CD4-positive, alpha-beta T cell (primary cell): ENCODE measurements at regions not wholly inside any gene's neighbourhood (a gene's known extent, or its start where the extent isn't known, plus 50 kb on each side); places are given as distances from the start of the nearest gene placed in this dataset.

Source experiments
- ATAC-seq: fragments of 200-7000 bp; cut with Tn5 transposase; one replicate; pipeline ENCODE4 v1.10.0; 2022; ENCODE audit warnings: mild to moderate bottlenecking; ENCODE audit not compliant: poor library complexity
- CTCF ChIA-PET: fragments of 350-600 bp; sonication (Branson Sonifier 250); formaldehyde crosslinking; loops from one replicate; lab custom pipeline; 2021; ENCODE audit warnings: antibody characterized with exemption, inconsistent platforms; lab: Charles Lee
- POLR2A ChIA-PET: fragments of 350-600 bp; sonication (Branson Sonifier 250); formaldehyde crosslinking; loops from one replicate; lab custom pipeline; 2021; ENCODE audit warnings: antibody characterized with exemption, inconsistent platforms; lab: Charles Lee
- DNase-seq, 14 experiments: peaks; one replicate each; pipeline ENCODE4 v3.0.0-alpha.2; 2013 to 2020; ENCODE audit warnings: mixed read lengths in 2 of 14
- H3K27ac ChIP-seq, 2 donors: one replicate each; pipeline versions ENCODE4 v1.5.1 to v1.7.0; 2013; ENCODE audit warnings: low read length in 2 of 2, low read depth in 1 of 2, mild to moderate bottlenecking in 1 of 2
- H3K27me3 ChIP-seq, 2 experiments: 1 replicate in 1 of 2; 2 replicates in 1 of 2; pipeline versions ENCODE4 v1.6.1 to v1.7.0; 2013; ENCODE audit warnings: low read length in 2 of 2, control low read depth in 1 of 2, mild to moderate bottlenecking in 1 of 2, moderate library complexity in 1 of 2; ENCODE audit not compliant: insufficient read depth in 2 of 2, control insufficient read depth in 1 of 2
- H3K36me3 ChIP-seq: one replicate; pipeline ENCODE4 v1.6.1; 2013; ENCODE audit warnings: low read length, control low read depth; ENCODE audit not compliant: insufficient read depth
- H3K4me1 ChIP-seq: one replicate; pipeline ENCODE4 v1.6.1; 2013; ENCODE audit warnings: low read length, control low read depth; ENCODE audit not compliant: insufficient read depth
- H3K4me3 ChIP-seq: one replicate; pipeline ENCODE4 v1.5.1; 2013; ENCODE audit warnings: mild to moderate bottlenecking, low read length, moderate library complexity
- H3K9me3 ChIP-seq, 2 experiments: 1 replicate in 1 of 2; 2 replicates in 1 of 2; pipeline versions ENCODE4 v1.6.1 to v1.7.0; 2013; ENCODE audit warnings: low read length in 2 of 2, mild to moderate bottlenecking in 2 of 2, control low read depth in 1 of 2, moderate library complexity in 1 of 2; ENCODE audit not compliant: control insufficient read depth in 1 of 2, insufficient read depth in 1 of 2
- H3K27ac Mint-ChIP-seq: one replicate; pipeline ENCODE4 v1.8.0; 2020; ENCODE audit warnings: mixed read lengths
- H3K27me3 Mint-ChIP-seq: one replicate; pipeline ENCODE4 v1.8.0; 2021; ENCODE audit warnings: mixed read lengths
- H3K36me3 Mint-ChIP-seq: one replicate; pipeline ENCODE4 v1.8.0; 2021; ENCODE audit warnings: low read depth, mixed read lengths
- H3K4me1 Mint-ChIP-seq: one replicate; pipeline ENCODE4 v1.8.0; 2021; ENCODE audit warnings: low read depth, mixed read lengths
- H3K4me3 Mint-ChIP-seq: one replicate; pipeline ENCODE4 v1.8.0; 2020; ENCODE audit warnings: mild to moderate bottlenecking, mixed read lengths
- H3K9me3 Mint-ChIP-seq: one replicate; pipeline ENCODE4 v1.8.0; 2020; ENCODE audit warnings: mixed read lengths
- CTCF ChIP-seq: fragments of 200-600 bp; IDR thresholded peaks from one replicate; pipeline ENCODE4 v1.8.0; 2022; ENCODE audit warnings: antibody characterized with exemption, mild to moderate bottlenecking
- intact Hi-C, 2 experiments: fragments of 100-400 bp; cut with DNase I in 1 of 2; cut with micrococcal nuclease in 1 of 2; formaldehyde crosslinking; loops; one replicate each; pipeline versions ENCODE4 v1.15.1 to v1.9.0; 2023 to 2025; cut with DNase I, micrococcal nuclease

GRCh38 chr15:62912808-62913207 is 129.7 kb upstream of the TPM1 start:
- Histone ChIP-seq H3K36me3 (no peaks in the 10 kb centered on the region), H3K27me3 (peaks cover 0 to 6% of the 10 kb centered on the region in 2 experiments), H3K9me3 (peaks cover 0 to 6% of the 10 kb centered on the region in 2 experiments), H3K4me1 (no peaks in the 10 kb centered on the region), H3K27ac (no peak overlapping the region), H3K4me3 (no peak overlapping the region)
- intact Hi-C loops = no loop called here
- H3K9me3 Mint-ChIP-seq = no peaks in the 10 kb centered on the region
- ATAC-seq = no peak
- CTCF ChIA-PET = no interaction called here
- no peak for DNase-seq
- H3K4me3 Mint-ChIP-seq = no peak overlapping the region
- H3K36me3 Mint-ChIP-seq = no peaks in the 10 kb centered on the region
- peaks cover 29% of the 10 kb centered on the region for H3K27me3 Mint-ChIP-seq
- no peaks in the 10 kb centered on the region for H3K4me1 Mint-ChIP-seq
- H3K27ac Mint-ChIP-seq = no peak overlapping the region
- POLR2A ChIA-PET = no interaction called here
- TF ChIP-seq CTCF = no peak

- TF ChIP-seq CTCF = no peak
- ChIA-PET CTCF (no interaction called here), POLR2A (no interaction called here)
- H3K36me3 ChIP-seq = no peaks in the 10 kb centered on the region
- H3K27ac ChIP-seq = no peak overlapping the region
- no peaks in the 10 kb centered on the region for H3K4me1 ChIP-seq
- no peak overlapping the region for H3K27ac Mint-ChIP-seq
- H3K4me3 Mint-ChIP-seq = no peak overlapping the region
- H3K4me1 Mint-ChIP-seq = no peaks in the 10 kb centered on the region
- no peak for ATAC-seq
- no peak overlapping the region for H3K4me3 ChIP-seq
- H3K27me3 ChIP-seq = peaks cover 0 to 6% of the 10 kb centered on the region in 2 experiments
- no peaks in the 10 kb centered on the region for H3K36me3 Mint-ChIP-seq
- intact Hi-C loops = no loop called here
- peaks cover 30% of the 10 kb centered on the region for H3K27me3 Mint-ChIP-seq
- no peaks in the 10 kb centered on the region for H3K9me3 Mint-ChIP-seq
- DNase-seq = no peak
- peaks cover 0 to 6% of the 10 kb centered on the region in 2 experiments for H3K9me3 ChIP-seq
Measured at GRCh38 chr15:62913246-62913645, 129.3 kb upstream of the TPM1 start.

- no peak for TF ChIP-seq CTCF
- CTCF ChIA-PET = no interaction called here
Measured at GRCh38 chr15:62914461-62915079, 128.0 kb upstream of the TPM1 start.

More at GRCh38 chr15:62914461-62915079, 128.0 kb upstream of the TPM1 start:
- H3K27me3 ChIP-seq = peaks cover 0 to 6% of the 10 kb centered on the region in 2 experiments
- Mint-ChIP-seq H3K36me3 (no peaks in the 10 kb centered on the region), H3K27me3 (peaks cover 34% of the 10 kb centered on the region), H3K9me3 (no peaks in the 10 kb centered on the region), H3K4me3 (no peak overlapping the region), H3K4me1 (no peaks in the 10 kb centered on the region), H3K27ac (no peak overlapping the region)
- intact Hi-C loops = no loop called here
- H3K36me3 ChIP-seq = no peaks in the 10 kb centered on the region
- no peak overlapping the region for H3K27ac ChIP-seq
- no peak overlapping the region for H3K4me3 ChIP-seq
- DNase-seq (no peak), ATAC-seq (no peak)
- H3K4me1 ChIP-seq = no peaks in the 10 kb centered on the region
- POLR2A ChIA-PET = no interaction called here
- peaks cover 0 to 6% of the 10 kb centered on the region in 2 experiments for H3K9me3 ChIP-seq
